ENCODE measurements at regions not wholly inside any gene's neighbourhood (a gene's known extent, or its start where the extent isn't known, plus 50 kb on each side); places are given as distances from the start of the nearest gene placed in this dataset.

- DNase-seq (ENCODE audit: low spot score): no peak
Measured at GRCh38 chr6:6704103-6705060, 115.9 kb downstream of the LY86 start.

DNA sequence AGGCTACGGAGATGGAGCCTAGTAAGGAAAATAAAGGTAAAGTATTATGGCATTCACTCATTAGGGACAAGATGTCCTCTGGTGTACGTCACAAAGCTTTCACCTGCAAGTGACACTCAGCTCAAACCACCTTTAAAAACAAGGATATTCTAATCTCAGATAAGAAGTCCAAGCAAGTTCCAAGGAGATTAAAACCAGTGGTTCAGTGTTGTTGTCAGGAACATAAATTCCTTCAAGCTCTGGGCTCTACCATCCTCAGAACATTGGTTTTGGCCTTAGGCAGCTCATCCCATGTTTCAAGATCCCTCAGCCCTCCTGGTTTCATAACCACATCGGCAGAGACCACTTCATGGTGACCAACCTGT lies 116.5 kb downstream of the LY86 start:
- DNase-seq (ENCODE audit: low spot score): no peak

DNA sequence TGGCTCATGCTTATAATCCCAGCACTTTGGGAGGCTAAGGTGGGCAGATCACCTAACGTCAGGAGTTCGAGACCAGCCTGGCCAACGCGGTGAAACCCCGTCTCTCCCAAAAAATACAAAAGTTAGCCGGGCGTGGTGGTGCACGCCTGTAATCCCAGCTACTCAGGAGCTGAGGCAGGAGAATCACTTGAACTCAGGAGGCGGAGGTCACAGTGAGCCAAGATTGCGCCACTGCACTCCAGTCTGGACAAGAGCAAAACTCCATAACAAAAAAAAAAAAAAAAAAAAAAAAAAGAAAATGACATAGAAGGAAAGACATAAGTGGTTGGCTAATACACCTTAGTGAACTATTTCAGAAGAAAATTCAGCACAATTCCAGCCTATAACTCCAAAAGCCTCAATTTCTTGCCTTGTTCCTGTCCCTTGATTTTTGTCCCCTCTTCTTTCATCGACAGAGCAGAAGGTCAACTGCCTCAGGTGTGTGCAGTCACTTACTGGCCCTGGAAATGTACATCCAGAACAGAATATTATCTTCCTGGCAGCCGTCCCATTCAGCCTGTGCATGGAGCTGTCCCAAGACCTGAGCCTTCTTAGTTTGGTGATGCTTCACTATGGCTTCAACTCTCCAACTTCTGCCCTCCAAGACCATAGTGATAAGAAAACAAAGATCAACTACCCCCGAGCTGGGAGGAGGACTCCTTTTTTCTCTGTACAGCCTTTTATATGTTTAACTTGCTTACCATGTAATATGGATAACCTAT lies 117.6 kb downstream of the LY86 start:
- DNase-seq (ENCODE audit: low spot score): no peak

GRCh38 chr6:6707143-6707542 lies 118.6 kb downstream of the LY86 start:
- DNase-seq (ENCODE audit: low spot score): no peak

DNA sequence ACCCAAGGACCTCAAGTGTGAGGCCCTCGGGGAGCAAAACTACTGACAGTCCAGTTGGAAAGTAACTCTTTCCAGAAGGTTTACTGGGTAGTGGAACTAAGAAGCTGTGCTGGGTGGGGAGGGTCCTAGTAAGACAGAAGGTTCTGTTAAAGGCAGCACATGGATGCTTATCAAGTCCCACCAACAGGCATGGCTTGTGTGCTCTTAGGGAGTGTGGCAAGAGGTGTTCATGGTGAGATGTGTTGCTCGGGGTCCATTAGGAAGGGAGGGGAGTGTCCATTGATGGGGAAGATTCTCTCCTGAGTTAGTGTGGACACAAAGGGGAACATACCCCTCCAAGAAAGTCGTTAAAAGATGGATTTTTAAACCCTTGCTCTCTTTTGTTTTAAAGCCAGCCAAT lies 120.6 kb downstream of the LY86 start:
- no peak for DNase-seq (ENCODE audit: low spot score)

DNA sequence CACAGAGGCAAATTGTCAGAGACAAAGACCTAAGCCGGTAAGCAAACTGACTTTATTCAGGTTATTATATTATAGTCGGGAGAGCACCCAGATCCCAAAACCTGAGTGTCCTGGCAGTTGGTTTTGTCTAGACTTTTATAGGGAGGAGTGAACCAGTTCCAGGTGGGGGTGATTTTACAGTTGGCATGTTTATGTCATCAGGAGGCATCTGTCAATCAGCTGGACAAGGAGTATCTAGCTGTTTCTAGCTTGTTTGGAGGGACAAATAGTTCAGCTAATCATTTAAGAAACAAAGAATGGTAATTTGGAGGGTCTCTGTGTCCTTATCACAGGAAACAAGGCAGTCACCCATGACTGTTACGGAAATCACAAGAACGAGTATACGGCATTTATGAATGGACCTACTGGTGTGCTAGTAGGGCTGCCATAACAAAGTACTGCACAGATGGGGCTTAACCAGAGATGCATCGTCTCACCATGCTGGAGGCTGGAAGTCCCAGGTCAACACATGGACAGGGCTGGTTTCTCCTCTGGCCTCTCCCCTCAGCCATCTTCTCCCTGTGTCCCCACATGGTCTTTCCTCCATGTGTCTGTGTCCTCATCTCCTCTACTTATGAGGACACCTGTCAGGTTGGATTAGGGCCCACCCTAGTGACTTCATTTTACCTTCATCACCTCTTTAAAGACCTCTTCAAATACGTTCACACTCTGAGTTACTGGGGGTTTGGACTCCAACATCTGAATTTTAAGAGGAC lies 122.7 kb downstream of the LY86 start:
- DNase-seq (ENCODE audit: low spot score): no peak

DNA sequence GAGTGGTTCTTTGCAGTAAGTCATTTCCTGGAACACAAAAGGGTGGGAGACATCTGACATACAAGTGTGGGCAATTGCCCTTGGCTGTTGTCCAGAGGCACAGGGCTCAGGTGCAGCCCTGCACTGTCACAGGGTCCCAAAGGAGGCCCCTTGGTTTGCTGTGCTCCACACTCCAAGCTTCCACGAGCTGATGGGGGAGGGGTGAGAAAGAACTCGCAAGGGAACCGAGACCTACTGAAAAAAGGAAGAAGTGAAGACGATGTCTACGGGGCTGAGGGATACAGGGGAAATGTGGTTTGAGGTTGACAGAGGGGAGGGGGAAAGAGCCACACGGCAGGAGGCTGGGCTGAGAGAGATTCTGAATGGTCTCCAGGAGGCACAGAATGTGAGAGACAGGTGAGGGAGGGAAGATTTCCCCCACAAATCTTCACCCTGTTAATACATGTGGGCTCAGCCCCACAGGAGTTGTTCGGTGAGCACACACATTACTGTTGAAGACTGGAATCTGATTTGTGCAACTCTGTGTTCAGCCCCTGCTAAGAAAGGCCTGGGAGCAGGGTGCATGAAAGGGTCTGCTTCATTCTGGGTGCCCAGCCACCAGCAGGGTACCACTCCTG lies 123.4 kb downstream of the LY86 start:
- DNase-seq (ENCODE audit: low spot score): no peak

DNA sequence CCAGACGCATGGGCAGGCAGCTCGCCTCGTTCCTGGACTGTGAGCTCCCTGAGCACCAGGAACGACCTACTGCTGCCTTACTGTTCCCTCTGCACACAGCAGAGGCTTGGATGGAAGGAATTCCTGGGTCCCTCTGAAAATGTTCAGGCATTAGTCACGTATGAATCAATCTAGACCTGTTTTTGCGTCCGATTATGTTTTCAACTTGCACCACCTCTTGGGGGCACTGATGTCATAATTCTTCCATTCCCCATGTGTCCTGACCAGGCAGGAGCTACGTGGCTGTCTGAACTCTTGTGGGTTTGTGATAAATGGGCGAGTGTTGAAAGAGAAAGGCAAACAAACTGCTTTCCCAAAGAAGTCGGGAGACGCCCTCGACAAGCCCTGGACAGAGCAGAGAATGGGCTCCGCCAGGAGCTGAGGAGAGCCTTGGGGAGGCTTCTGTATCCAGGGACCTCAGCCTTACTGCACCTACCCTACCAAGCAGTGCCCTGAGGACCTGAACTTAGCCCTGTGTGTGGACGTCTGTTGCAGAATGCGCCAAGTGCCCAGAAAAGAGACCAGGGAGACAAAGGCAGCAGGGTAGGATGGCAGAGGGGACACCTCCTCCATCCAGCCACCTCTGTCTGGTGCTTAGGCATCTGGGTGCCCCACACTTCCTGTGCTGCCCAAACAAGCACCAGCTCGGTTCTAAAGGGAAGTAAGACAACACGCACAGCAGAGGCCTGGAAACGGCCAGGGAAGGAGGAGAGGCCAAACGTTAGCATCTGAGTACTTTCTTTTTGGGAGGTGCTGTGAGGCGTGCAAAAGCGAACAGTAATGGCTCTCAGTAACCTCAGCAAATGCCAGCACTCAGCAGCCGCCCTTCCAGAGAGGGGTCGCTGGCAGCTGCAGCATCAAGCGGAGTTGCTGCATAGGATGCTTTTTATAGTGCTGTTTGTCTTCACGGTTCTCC lies 124.2 kb downstream of the LY86 start:
- no peak for DNase-seq (ENCODE audit: low spot score)

DNA sequence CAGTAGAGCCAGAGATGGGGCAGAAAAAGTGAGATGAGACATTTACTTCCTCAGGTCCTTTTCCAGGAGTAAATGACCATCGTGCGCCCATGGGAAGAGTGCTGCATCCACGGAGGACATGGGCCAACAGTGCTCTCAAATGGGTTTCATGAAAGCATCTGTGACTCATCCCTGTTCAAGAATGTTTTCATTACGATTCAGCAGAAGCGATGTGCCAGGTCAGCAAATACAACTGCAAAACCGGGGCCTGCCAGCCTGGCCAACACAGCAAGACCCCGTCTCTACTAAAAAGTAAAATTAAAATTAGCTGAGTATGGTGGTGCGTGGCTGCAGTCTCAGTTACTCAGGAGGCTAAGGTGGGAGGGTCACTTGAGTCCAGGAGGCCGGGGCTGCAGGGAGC lies 125.1 kb downstream of the LY86 start:
- DNase-seq (ENCODE audit: low spot score): no peak

DNA sequence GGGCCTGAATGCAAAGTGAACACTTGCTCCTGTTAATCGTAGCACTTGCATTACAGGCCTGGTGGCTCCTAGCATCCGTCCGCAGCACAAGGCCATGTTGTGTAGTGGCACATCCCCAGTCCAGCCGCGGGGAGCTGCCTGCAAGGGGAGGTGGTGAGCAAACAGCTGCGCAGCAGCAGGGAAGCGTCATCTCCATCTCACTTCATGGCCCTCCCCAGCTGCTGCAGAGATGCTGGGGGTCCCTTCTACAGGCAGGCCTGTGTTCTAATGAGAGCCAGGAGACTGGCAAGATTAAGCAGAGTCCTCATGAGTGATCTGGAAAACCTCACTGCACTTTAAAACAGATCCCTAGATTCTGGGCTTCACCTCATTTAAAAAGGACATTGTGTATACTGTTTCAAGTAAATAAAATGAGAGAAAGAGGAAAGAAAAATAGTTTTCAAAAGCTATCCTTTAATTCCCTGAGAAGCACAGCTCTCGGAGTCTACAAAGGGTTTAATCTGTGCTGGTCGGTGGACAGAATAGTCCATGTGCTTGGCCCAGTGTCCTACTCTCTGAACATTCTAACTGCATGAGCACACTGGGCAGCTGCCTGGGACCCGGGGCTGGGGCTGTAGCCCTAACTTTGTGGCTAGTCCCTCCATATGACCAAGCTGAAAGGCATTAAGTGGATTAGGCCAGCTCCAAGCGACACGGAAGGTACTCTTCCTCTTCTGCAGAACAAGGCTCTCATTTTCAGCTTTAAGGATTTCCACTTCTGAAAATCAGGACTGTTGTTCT lies 125.8 kb downstream of the LY86 start:
- no peak for DNase-seq (ENCODE audit: low spot score)

GRCh38 chr6:6714953-6715352 lies 126.4 kb downstream of the LY86 start:
- DNase-seq (ENCODE audit: low spot score): no peak

DNA sequence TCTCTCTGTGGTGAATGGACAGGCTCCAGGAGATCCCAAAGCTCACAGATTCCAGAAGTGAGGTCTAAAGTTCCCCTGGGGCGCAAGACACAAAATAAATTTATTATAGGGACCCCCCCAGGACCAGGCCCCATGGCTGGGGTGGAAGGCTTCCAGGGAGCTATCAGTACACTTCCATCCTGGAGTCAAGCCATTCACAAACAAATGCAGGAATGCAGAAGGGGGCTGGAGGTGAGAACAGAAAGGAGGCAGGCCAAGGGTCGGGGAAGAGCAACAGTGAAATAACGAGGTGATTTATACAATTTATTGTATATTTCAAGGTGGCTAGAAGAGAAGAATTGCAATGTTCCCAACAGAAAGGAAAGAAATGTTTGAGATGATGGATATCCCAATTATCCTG lies 126.9 kb downstream of the LY86 start:
- no peak for DNase-seq (ENCODE audit: low spot score)

DNA sequence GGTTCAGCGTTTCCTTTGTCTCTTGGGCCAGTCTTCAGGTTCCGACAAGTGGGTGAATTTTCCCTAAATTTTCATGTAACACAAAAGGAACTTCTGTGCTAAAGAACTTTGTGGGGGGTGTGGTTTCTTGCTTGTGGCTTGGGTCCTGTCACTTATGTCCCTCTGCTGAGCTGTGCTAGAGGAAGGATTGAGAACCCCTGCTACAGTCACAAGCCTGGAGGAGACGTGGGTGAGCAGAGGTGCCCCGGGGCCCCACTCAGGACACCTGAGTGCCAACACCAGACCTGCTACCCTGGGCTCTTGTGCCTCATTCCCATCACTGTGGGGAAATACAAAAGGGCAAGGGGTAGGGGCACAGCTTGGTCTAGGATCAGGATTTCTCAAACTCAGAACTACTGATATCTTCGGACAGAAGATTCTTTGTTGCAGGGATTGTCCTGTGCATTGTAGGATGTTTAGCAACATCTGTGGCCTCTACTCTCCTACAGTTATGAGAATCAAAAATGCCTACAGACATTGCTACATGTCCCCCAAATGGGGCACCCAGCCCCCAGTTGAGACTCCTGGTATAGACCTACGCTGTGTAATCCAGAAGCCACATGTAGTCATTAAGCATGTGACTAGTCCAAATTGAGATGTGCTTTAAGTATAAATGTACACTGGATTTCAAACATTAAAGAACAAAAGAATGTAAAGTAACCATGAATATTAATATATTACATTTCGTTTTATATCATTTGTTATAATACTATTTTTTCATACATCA lies 128.7 kb downstream of the LY86 start:
- no peak for DNase-seq (ENCODE audit: low spot score)

GRCh38 chr6:6717953-6718352 lies 129.4 kb downstream of the LY86 start:
- DNase-seq (ENCODE audit: low spot score): peak; percentile 40

- no peak for DNase-seq (ENCODE audit: low spot score)
Measured at GRCh38 chr6:6721606-6722005, 133.1 kb downstream of the LY86 start.

DNA sequence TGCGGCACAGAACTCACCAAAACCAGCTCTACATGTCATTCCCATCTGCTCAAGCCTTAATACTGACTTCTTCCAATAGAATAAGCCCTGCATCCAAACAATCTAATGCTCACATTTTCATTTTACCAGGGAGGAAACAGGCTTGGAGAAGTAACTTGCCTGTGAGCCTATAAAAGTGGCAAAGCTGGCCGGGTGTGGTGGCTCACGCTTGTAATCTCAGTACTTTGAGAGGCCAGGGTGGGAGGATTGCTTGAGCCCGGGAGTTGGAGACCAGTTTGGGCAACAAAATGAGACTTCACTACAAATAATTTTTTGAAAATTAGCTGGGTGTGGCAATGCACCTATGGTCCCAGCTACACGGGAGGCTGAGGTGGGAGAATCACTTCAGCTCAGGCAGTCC lies 133.7 kb downstream of the LY86 start:
- DNase-seq (ENCODE audit: low spot score): no peak

- DNase-seq (ENCODE audit: low spot score): no peak
Measured at GRCh38 chr6:6723361-6723760, 134.8 kb downstream of the LY86 start.

- peak; percentile 93 for DNase-seq (ENCODE audit: low spot score)
Measured at GRCh38 chr6:6723921-6724538, 135.5 kb downstream of the LY86 start.

Measured in kidney capillary endothelial cell (primary cell).